GM23248 (cell line): ENCODE measurements at regions not wholly inside any gene's neighbourhood (a gene's known extent, or its start where the extent isn't known, plus 50 kb on each side); places are given as distances from the start of the nearest gene placed in this dataset.
A peak's percentile ranks its signal among the peaks of the same experiment; 100 is the strongest.

Source experiments
- DNase-seq: peaks from one replicate; pipeline ENCODE4 v3.0.0-alpha.2; 2015
- H2AFZ ChIP-seq: fragments of 200-600 bp; sonication (generic); 2 replicates; pipeline ENCODE4 v1.6.1; 2016; ENCODE audit warnings: antibody characterized with exemption
- H3F3A ChIP-seq: fragments of 200-600 bp; sonication (generic); 2 replicates; pipeline ENCODE4 v1.6.1; 2016; ENCODE audit warnings: mild to moderate bottlenecking, antibody characterized with exemption, mixed run types; ENCODE audit not compliant: insufficient read depth
- H3K27ac ChIP-seq: fragments of 200-600 bp; sonication (generic); 2 replicates; pipeline ENCODE4 v1.5.1; 2016; ENCODE audit warnings: mild to moderate bottlenecking
- H3K27me3 ChIP-seq: fragments of 200-600 bp; sonication (generic); replicated peaks from 2 replicates; pipeline ENCODE4 v1.6.1; 2016; ENCODE audit warnings: mild to moderate bottlenecking; ENCODE audit not compliant: insufficient read depth
- H3K36me3 ChIP-seq: fragments of 200-600 bp; sonication (generic); 2 replicates; pipeline ENCODE4 v1.6.1; 2016; ENCODE audit warnings: low read depth, mild to moderate bottlenecking
- H3K4me1 ChIP-seq: fragments of 200-600 bp; sonication (generic); 2 replicates; pipeline ENCODE4 v1.6.1; 2016; ENCODE audit warnings: mild to moderate bottlenecking; ENCODE audit not compliant: insufficient read depth
- H3K4me2 ChIP-seq: fragments of 200-600 bp; sonication (generic); one replicate; pipeline ENCODE4 v1.6.1; 2016; ENCODE audit warnings: mild to moderate bottlenecking; ENCODE audit not compliant: unreplicated experiment
- H3K4me3 ChIP-seq: fragments of 200-600 bp; sonication (generic); 2 replicates; pipeline ENCODE4 v1.5.1; 2016; ENCODE audit warnings: mild to moderate bottlenecking
- H3K79me2 ChIP-seq: fragments of 200-600 bp; sonication (generic); 2 replicates; pipeline ENCODE4 v1.6.1; 2016; ENCODE audit warnings: mild to moderate bottlenecking; ENCODE audit not compliant: insufficient read depth
- H3K9ac ChIP-seq: fragments of 200-600 bp; sonication (generic); 2 replicates; pipeline ENCODE4 v1.6.1; 2016; ENCODE audit warnings: mild to moderate bottlenecking
- H3K9me2 ChIP-seq: fragments of 200-600 bp; sonication (generic); 2 replicates; pipeline ENCODE4 v1.6.1; 2016; ENCODE audit warnings: mixed run types, mild to moderate bottlenecking, moderate library complexity; ENCODE audit not compliant: insufficient read depth
- H3K9me3 ChIP-seq: fragments of 200-600 bp; sonication (generic); one replicate; pipeline ENCODE4 v1.6.1; 2017; ENCODE audit warnings: low read depth
- H4K20me1 ChIP-seq: fragments of 200-600 bp; sonication (generic); 2 replicates; pipeline ENCODE4 v1.6.0; 2016; ENCODE audit not compliant: insufficient read depth
- EZH2 ChIP-seq: fragments of 200-600 bp; sonication (generic); IDR thresholded peaks from 2 replicates; pipeline ENCODE4 v1.6.1; 2018; ENCODE audit warnings: antibody characterized with exemption, mild to moderate bottlenecking; ENCODE audit not compliant: insufficient read depth, poor library complexity, severe bottlenecking
- EZH2phosphoT487 ChIP-seq: fragments of 200-600 bp; sonication (generic); IDR thresholded peaks from 2 replicates; pipeline ENCODE4 v1.6.1; 2018; ENCODE audit warnings: antibody characterized with exemption, moderate library complexity, mild to moderate bottlenecking, low read depth; ENCODE audit not compliant: insufficient read depth
- whole genome bisulfite sequencing, 2 experiments: methylation state at CpG; one replicate each; pipeline ENCODE4 v1.1.6; 2015 to 2017; ENCODE audit warnings: low lambda C conversion rate in 2 of 2, low coverage in 1 of 2; ENCODE audit errors: missing lambda C conversion rate in 2 of 2; 5-methylcytosine and 5-hydroxymethylcytosine counted together
- in situ Hi-C: fragments of 300-500 bp; cut with MboI; formaldehyde crosslinking; loops from 2 replicates; pipeline ENCODE4 v1.15.0; 2020

- Histone ChIP-seq H3K27ac (no peak overlapping the region), H3K36me3 (no peaks in the 10 kb centered on the region), H3K27me3 (no peaks in the 10 kb centered on the region), H3F3A (no peaks in the 10 kb centered on the region), H3K9me2 (no peaks in the 10 kb centered on the region), H3K9ac (no peak overlapping the region), H3K9me3 (no peaks in the 10 kb centered on the region), H3K4me2 (no peak overlapping the region), H3K79me2 (no peaks in the 10 kb centered on the region), H2AFZ (no peak overlapping the region), H3K4me3 (no peak overlapping the region), H4K20me1 (no peaks in the 10 kb centered on the region), H3K4me1 (no peaks in the 10 kb centered on the region)
- WGBS, 2 experiments, result 32 to 33% methylated on average over 2 of the region's 2 CpGs
- in situ Hi-C loops, result no loop called here
- no peak for DNase-seq
- TF ChIP-seq EZH2phosphoT487 (no peak), EZH2 (no peak)
These were observed 100.9 kb upstream of the RXFP1 start for GRCh38 chr4:158420782-158421181.

GRCh38 chr4:158422546-158422945 lies 99.1 kb upstream of the RXFP1 start:
- no peaks in the 10 kb centered on the region; the same call in 1 of the 2 replicates for H3K4me1 ChIP-seq
- H3K9ac ChIP-seq, result no peak overlapping the region
- no peaks in the 10 kb centered on the region for H3K36me3 ChIP-seq
- no peaks in the 10 kb centered on the region for H3K27me3 ChIP-seq
- H4K20me1 ChIP-seq, result no peaks in the 10 kb centered on the region
- H3K79me2 ChIP-seq, result no peaks in the 10 kb centered on the region
- H3K9me3 ChIP-seq, result no peaks in the 10 kb centered on the region
- no peaks in the 10 kb centered on the region for H3F3A ChIP-seq
- in situ Hi-C loops, result no loop called here
- H3K4me3 ChIP-seq, result no peak overlapping the region
- no peak for DNase-seq
- no peak overlapping the region for H2AFZ ChIP-seq
- no peak overlapping the region for H3K27ac ChIP-seq
- H3K9me2 ChIP-seq, result no peaks in the 10 kb centered on the region
- 3 to 5% methylated on average over 1 of the region's 1 CpG for WGBS, 2 experiments
- TF ChIP-seq EZH2phosphoT487 (no peak), EZH2 (no peak)
- H3K4me2 ChIP-seq, result no peak overlapping the region

GRCh38 chr4:158428242-158428641 lies 93.4 kb upstream of the RXFP1 start:
- H3K27ac ChIP-seq, result no peak overlapping the region
- peaks cover 4% of the 10 kb centered on the region; the same call in 1 of the 2 replicates for H3K4me1 ChIP-seq

GRCh38 chr4:158442736-158443135 lies 78.9 kb upstream of the RXFP1 start:
- Histone ChIP-seq H3K4me1 (peaks cover 25% of the 10 kb centered on the region), H3K4me3 (no peak overlapping the region), H3K27ac (no peak overlapping the region), H3K9me3 (no peaks in the 10 kb centered on the region), H3K27me3 (no peaks in the 10 kb centered on the region), H3K36me3 (no peaks in the 10 kb centered on the region), H3K4me2 (no peak overlapping the region), H2AFZ (no peak overlapping the region), H4K20me1 (no peaks in the 10 kb centered on the region), H3K9me2 (no peaks in the 10 kb centered on the region), H3K9ac (no peak overlapping the region), H3K79me2 (no peaks in the 10 kb centered on the region), H3F3A (0 out of 2 replicates have a peak, but pooled peaks cover 6% of the 10 kb centered on the region)
- TF ChIP-seq EZH2, result no peak
- TF ChIP-seq EZH2phosphoT487, result no peak
- in situ Hi-C loops, result no loop called here
- peak; percentile 23 for DNase-seq

More at GRCh38 chr4:158428242-158428641, 93.4 kb upstream of the RXFP1 start:
- Histone ChIP-seq H3K36me3 (no peaks in the 10 kb centered on the region), H3K9me3 (no peaks in the 10 kb centered on the region), H3K4me3 (no peak overlapping the region), H3K4me2 (peak overlapping the region; percentile 8), H3F3A (no peaks in the 10 kb centered on the region), H4K20me1 (no peaks in the 10 kb centered on the region), H2AFZ (peak overlapping the region; percentile 5; the same call in 1 of the 2 replicates), H3K9me2 (no peaks in the 10 kb centered on the region), H3K27me3 (no peaks in the 10 kb centered on the region), H3K79me2 (no peaks in the 10 kb centered on the region), H3K9ac (no peak overlapping the region)
- DNase-seq, result peak; percentile 47
- in situ Hi-C loops, result no loop called here
- TF ChIP-seq EZH2phosphoT487 (no peak), EZH2 (no peak)

- Histone ChIP-seq H3K27me3 (no peaks in the 10 kb centered on the region), H3K27ac (no peak overlapping the region), H3K9me3 (no peaks in the 10 kb centered on the region), H3K4me1 (peaks cover 25% of the 10 kb centered on the region), H3K4me3 (no peak overlapping the region), H3K79me2 (no peaks in the 10 kb centered on the region), H3K4me2 (no peak overlapping the region), H3F3A (0 out of 2 replicates have a peak, but pooled peaks cover 6% of the 10 kb centered on the region), H3K36me3 (no peaks in the 10 kb centered on the region), H2AFZ (no peak overlapping the region), H4K20me1 (no peaks in the 10 kb centered on the region), H3K9me2 (no peaks in the 10 kb centered on the region), H3K9ac (no peak overlapping the region)
- in situ Hi-C loops, result no loop called here
- no peak for DNase-seq
- 10% methylated on average over 1 of the region's 1 CpG for WGBS, 2 experiments
- TF ChIP-seq EZH2phosphoT487, result no peak
These were observed 78.0 kb upstream of the RXFP1 start for GRCh38 chr4:158443731-158444130.
